Activated gamma-delta T cell treated with anti-CD3 and anti-CD28 coated beads, Interleukin-2, amount 50 U/mL, for 16 hours (primary cell): ENCODE measurements at regions not wholly inside any gene's neighbourhood (a gene's known extent, or its start where the extent isn't known, plus 50 kb on each side); places are given as distances from the start of the nearest gene placed in this dataset.

Experiments used
- DNase-seq: peaks from one replicate; pipeline ENCODE4 v3.0.0-alpha.2; 2020; ENCODE audit warnings: low read depth

GRCh38 chr21:15526798-15527197, 203.0 kb upstream of the USP25 start:
- DNase-seq = no peak

- no peak for DNase-seq
Measured at GRCh38 chr21:15528346-15528745, 201.4 kb upstream of the USP25 start.

GRCh38 chr21:15531986-15532385, 197.8 kb upstream of the USP25 start:
- no peak for DNase-seq

GRCh38 chr21:15533618-15534017, 196.2 kb upstream of the USP25 start:
- DNase-seq = no peak

- DNase-seq = no peak
Measured at GRCh38 chr21:15534450-15534886, 195.3 kb upstream of the USP25 start.

- no peak for DNase-seq
Measured at GRCh38 chr21:15539376-15539775, 190.4 kb upstream of the USP25 start.

GRCh38 chr21:15543473-15543872, 186.3 kb upstream of the USP25 start:
- DNase-seq = no peak

- no peak for DNase-seq
Measured at GRCh38 chr21:15549671-15550070, 180.1 kb upstream of the USP25 start.

GRCh38 chr21:15552914-15553494, 176.8 kb upstream of the USP25 start:
- DNase-seq = no peak

GRCh38 chr21:15557925-15558324, 171.9 kb upstream of the USP25 start:
- DNase-seq = no peak

GRCh38 chr21:15558884-15559283, 170.9 kb upstream of the USP25 start:
- no peak for DNase-seq

GRCh38 chr21:15559660-15560059, 170.1 kb upstream of the USP25 start:
- DNase-seq = no peak

- no peak for DNase-seq
Measured at GRCh38 chr21:15560383-15561056, 169.3 kb upstream of the USP25 start.

GRCh38 chr21:15562748-15563147, 167.0 kb upstream of the USP25 start:
- DNase-seq = no peak

GRCh38 chr21:15564907-15565306, 164.9 kb upstream of the USP25 start:
- DNase-seq = no peak

GRCh38 chr21:15566703-15567102, 163.1 kb upstream of the USP25 start:
- DNase-seq = no peak

GRCh38 chr21:15567191-15567590, 162.6 kb upstream of the USP25 start:
- no peak for DNase-seq

GRCh38 chr21:15568516-15568915, 161.3 kb upstream of the USP25 start:
- no peak for DNase-seq

GRCh38 chr21:15586752-15587427, 142.9 kb upstream of the USP25 start:
- DNase-seq = no peak

GRCh38 chr21:15592271-15592860, 137.4 kb upstream of the USP25 start:
- no peak for DNase-seq

GRCh38 chr21:15592957-15593356, 136.8 kb upstream of the USP25 start:
- no peak for DNase-seq

GRCh38 chr21:15601390-15601789, 128.4 kb upstream of the USP25 start:
- no peak for DNase-seq

- no peak for DNase-seq
Measured at GRCh38 chr21:15604413-15604812, 125.4 kb upstream of the USP25 start.
